ENCODE measurements at regions not wholly inside any gene's neighbourhood (a gene's known extent, or its start where the extent isn't known, plus 50 kb on each side); places are given as distances from the start of the nearest gene placed in this dataset.

DNA sequence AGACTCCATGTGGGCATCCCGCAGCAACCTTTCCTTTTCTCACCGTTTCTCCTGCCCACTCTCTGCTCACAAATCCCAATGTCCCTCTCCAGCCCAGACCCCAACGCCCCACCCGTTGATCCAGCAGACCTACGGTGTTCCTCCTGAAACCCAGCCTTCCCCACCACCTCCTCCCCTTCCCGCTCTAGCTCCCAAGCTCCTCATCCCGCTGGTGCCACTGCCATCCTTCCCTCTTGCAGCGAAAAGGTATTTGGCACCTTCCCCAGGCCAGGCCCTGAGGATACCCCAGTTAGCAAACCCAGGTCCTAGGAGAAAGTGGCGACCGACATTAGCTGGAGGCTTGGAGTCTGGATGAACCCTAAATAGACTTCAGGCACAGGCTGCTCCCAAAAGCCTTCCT is 84.0 kb upstream of the RTL6 start:
- no peaks in the 10 kb centered on the region for H3K27me3 Mint-ChIP-seq (ENCODE audit: low read depth)
- no peaks in the 10 kb centered on the region for H3K4me1 Mint-ChIP-seq
- no peaks in the 10 kb centered on the region for H3K9me3 Mint-ChIP-seq
- no peak overlapping the region for H3K27ac Mint-ChIP-seq
- no peaks in the 10 kb centered on the region for H3K36me3 Mint-ChIP-seq
- TF ChIP-seq KAT7 (CRISPR knock-in tag; IDR thresholded peaks at IDR 0.05; ENCODE audit: borderline replicate concordance) (no peak), RORB (CRISPR knock-in tag; IDR thresholded peaks at IDR 0.05) (no peak), SMAD3 (CRISPR knock-in tag; IDR thresholded peaks at IDR 0.05; ENCODE audit: borderline replicate concordance) (no peak), IRF2 (CRISPR knock-in tag; IDR thresholded peaks at IDR 0.05; ENCODE audit: borderline replicate concordance, low read depth) (no peak), ZNF317 (CRISPR knock-in tag; IDR thresholded peaks at IDR 0.05; ENCODE audit: borderline replicate concordance, low read depth) (no peak), ZNF416 (CRISPR knock-in tag; IDR thresholded peaks at IDR 0.05) (no peak), TP53 (CRISPR knock-in tag; IDR thresholded peaks at IDR 0.05) (no peak), CREB1 (CRISPR knock-in tag; IDR thresholded peaks at IDR 0.05) (no peak)
- TF ChIP-seq, protein P1, sequence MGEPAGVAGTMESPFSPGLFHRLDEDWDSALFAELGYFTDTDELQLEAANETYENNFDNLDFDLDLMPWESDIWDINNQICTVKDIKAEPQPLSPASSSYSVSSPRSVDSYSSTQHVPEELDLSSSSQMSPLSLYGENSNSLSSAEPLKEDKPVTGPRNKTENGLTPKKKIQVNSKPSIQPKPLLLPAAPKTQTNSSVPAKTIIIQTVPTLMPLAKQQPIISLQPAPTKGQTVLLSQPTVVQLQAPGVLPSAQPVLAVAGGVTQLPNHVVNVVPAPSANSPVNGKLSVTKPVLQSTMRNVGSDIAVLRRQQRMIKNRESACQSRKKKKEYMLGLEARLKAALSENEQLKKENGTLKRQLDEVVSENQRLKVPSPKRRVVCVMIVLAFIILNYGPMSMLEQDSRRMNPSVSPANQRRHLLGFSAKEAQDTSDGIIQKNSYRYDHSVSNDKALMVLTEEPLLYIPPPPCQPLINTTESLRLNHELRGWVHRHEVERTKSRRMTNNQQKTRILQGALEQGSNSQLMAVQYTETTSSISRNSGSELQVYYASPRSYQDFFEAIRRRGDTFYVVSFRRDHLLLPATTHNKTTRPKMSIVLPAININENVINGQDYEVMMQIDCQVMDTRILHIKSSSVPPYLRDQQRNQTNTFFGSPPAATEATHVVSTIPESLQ (CRISPR knock-in tag; IDR thresholded peaks at IDR 0.05): no peak
- TF ChIP-seq, protein P2, sequence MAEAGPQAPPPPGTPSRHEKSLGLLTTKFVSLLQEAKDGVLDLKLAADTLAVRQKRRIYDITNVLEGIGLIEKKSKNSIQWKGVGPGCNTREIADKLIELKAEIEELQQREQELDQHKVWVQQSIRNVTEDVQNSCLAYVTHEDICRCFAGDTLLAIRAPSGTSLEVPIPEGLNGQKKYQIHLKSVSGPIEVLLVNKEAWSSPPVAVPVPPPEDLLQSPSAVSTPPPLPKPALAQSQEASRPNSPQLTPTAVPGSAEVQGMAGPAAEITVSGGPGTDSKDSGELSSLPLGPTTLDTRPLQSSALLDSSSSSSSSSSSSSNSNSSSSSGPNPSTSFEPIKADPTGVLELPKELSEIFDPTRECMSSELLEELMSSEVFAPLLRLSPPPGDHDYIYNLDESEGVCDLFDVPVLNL (CRISPR knock-in tag; IDR thresholded peaks at IDR 0.05; ENCODE audit: borderline replicate concordance, low read depth): no peak
- TF ChIP-seq, protein P3, sequence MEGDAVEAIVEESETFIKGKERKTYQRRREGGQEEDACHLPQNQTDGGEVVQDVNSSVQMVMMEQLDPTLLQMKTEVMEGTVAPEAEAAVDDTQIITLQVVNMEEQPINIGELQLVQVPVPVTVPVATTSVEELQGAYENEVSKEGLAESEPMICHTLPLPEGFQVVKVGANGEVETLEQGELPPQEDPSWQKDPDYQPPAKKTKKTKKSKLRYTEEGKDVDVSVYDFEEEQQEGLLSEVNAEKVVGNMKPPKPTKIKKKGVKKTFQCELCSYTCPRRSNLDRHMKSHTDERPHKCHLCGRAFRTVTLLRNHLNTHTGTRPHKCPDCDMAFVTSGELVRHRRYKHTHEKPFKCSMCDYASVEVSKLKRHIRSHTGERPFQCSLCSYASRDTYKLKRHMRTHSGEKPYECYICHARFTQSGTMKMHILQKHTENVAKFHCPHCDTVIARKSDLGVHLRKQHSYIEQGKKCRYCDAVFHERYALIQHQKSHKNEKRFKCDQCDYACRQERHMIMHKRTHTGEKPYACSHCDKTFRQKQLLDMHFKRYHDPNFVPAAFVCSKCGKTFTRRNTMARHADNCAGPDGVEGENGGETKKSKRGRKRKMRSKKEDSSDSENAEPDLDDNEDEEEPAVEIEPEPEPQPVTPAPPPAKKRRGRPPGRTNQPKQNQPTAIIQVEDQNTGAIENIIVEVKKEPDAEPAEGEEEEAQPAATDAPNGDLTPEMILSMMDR (IDR thresholded peaks at IDR 0.05): no peak
- TF ChIP-seq, protein P4, sequence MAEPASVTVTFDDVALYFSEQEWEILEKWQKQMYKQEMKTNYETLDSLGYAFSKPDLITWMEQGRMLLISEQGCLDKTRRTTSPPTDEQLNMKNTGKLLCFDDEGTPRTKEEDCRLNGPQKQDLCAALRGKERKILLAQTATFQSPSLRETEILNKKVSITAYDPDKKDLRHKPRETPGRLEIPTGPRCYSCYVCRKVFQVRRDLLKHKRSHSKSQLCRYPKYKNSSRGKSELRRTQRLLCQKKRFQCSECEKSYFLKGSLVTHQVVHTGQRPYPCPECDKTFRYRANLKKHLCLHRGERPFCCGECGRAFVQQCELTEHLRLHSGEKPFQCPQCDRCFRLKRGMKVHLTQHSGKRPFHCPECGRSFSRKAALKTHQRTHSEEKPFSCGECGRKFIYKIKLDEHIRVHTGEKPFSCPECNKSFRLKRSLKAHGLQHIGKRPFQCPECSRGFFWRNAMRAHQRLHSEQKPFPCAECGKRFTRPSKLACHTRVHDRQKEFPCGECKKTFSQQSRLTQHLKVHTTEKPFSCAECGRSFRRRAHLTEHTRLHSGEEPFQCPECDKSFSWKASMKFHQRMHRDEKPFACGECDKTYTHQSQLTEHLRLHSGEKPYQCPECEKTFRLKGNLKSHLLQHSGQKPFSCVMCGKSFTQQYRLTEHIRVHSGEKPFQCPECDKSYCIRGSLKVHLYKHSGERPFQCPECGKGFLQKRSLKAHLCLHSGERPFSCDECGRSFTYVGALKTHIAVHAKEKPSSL (CRISPR knock-in tag; conservative IDR thresholded peaks at IDR 0.05): no peak
- TF ChIP-seq, protein P5, sequence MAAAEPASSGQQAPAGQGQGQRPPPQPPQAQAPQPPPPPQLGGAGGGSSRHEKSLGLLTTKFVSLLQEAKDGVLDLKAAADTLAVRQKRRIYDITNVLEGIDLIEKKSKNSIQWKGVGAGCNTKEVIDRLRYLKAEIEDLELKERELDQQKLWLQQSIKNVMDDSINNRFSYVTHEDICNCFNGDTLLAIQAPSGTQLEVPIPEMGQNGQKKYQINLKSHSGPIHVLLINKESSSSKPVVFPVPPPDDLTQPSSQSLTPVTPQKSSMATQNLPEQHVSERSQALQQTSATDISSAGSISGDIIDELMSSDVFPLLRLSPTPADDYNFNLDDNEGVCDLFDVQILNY (CRISPR knock-in tag; IDR thresholded peaks at IDR 0.05): no peak
- TF ChIP-seq, protein P6, sequence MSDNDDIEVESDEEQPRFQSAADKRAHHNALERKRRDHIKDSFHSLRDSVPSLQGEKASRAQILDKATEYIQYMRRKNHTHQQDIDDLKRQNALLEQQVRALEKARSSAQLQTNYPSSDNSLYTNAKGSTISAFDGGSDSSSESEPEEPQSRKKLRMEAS (CRISPR knock-in tag; IDR thresholded peaks at IDR 0.05): no peak
- TF ChIP-seq, protein P7, sequence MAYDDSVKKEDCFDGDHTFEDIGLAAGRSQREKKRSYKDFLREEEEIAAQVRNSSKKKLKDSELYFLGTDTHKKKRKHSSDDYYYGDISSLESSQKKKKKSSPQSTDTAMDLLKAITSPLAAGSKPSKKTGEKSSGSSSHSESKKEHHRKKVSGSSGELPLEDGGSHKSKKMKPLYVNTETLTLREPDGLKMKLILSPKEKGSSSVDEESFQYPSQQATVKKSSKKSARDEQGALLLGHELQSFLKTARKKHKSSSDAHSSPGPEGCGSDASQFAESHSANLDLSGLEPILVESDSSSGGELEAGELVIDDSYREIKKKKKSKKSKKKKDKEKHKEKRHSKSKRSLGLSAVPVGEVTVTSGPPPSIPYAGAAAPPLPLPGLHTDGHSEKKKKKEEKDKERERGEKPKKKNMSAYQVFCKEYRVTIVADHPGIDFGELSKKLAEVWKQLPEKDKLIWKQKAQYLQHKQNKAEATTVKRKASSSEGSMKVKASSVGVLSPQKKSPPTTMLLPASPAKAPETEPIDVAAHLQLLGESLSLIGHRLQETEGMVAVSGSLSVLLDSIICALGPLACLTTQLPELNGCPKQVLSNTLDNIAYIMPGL (CRISPR knock-in tag; IDR thresholded peaks at IDR 0.05): no peak
- POLR2A ChIA-PET: no interaction called here
- CTCF ChIA-PET: no interaction called here
- no peak for ATAC-seq
- no peak for DNase-seq (ENCODE audit: low spot score)
- H3K4me3 Mint-ChIP-seq: no peak overlapping the region

DNA sequence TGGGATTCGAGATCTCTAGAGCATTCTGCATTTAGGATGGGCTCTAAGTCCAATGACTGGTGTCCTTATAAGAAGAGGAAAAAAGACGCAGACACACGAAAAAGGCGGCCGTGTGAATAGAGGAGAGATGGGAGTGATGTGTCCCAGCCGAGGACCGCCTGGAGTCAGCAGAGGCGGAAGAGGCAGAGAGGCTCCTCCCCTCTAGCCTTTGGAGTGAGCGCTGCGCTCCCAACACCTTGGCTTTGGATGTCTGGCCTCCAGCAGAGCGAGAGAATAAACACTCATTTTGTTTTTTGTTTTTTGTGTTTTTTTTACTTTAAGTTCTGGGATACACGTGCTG is 83.0 kb upstream of the RTL6 start:
- Mint-ChIP-seq H3K4me1 (no peaks in the 10 kb centered on the region), H3K36me3 (no peaks in the 10 kb centered on the region), H3K4me3 (no peak overlapping the region), H3K27ac (no peak overlapping the region), H3K27me3 (ENCODE audit: low read depth) (no peaks in the 10 kb centered on the region), H3K9me3 (no peaks in the 10 kb centered on the region)
- ATAC-seq (no peak), DNase-seq (ENCODE audit: low spot score) (no peak)
- POLR2A ChIA-PET: no interaction called here
- CTCF ChIA-PET: interaction anchor here (0.9 kb wide), 1 partner anchor 43 kb away, joined by 5 read pairs; no protein-coding TSS in a partner anchor
- TF ChIP-seq, protein P1 (CRISPR knock-in tag; IDR thresholded peaks at IDR 0.05): no peak
- TF ChIP-seq TCF7 (CRISPR knock-in tag; IDR thresholded peaks at IDR 0.05; ENCODE audit: low read depth) (no peak), NR3C1 (CRISPR knock-in tag; conservative IDR thresholded peaks at IDR 0.05; ENCODE audit: low read depth) (no peak), MXD4 (CRISPR knock-in tag; IDR thresholded peaks at IDR 0.05; ENCODE audit: borderline replicate concordance) (no peak)

Measured in WTC11 (cell line).